ENCODE measurements at regions not wholly inside any gene's neighbourhood (a gene's known extent, or its start where the extent isn't known, plus 50 kb on each side); places are given as distances from the start of the nearest gene placed in this dataset.

DNA sequence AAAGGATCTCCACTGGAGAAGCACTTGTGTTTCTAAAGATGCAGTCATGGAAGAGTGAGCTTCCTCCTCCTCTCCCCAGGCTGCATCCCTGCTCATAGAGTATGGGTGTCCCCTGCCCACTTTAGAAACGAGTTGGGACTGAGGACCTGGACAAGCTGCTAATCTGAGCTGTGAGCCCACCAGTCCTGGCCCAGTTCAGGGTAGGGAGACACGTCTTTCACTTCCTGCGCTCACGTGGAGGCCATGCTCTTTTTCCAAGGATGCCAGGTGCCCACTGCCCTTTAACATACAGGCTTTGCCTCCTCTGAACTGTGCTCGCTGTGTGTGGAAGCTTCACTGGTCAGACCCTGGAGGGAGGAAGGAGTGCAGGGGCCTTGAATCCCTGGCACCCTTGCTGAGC lies 316.3 kb downstream of the UACA start:
- ChIA-PET CTCF (ENCODE audit: low intra/inter-chr PET ratio) (no interaction called here), POLR2A (interaction anchor here (1.2 to 2.2 kb wide), 2 partner anchors 9 to 20 kb away, joined by 4 to 7 read pairs; no protein-coding TSS in a partner anchor)
- no peaks in the 10 kb centered on the region for H4K20me1 ChIP-seq (replicated peaks; ENCODE audit: control insufficient read depth, insufficient read depth, low read length)
- H3K79me2 ChIP-seq (ENCODE audit: control insufficient read depth, insufficient read depth, low read length), result no peaks in the 10 kb centered on the region
- DNase-seq (ENCODE audit: extremely low read depth in 1 of 4, low spot score in 3 of 4), result no peak
- no peak overlapping the region for H3K4me3 ChIP-seq
- TF ChIP-seq CREBBP (IDR thresholded peaks at IDR 0.05; ENCODE audit: low read depth, low read length) (no peak), HDAC2 (IDR thresholded peaks at IDR 0.05) (no peak), ZC3H11A (IDR thresholded peaks at IDR 0.05; ENCODE audit: low read depth, low read length) (no peak), HOXB6 (CRISPR knock-in tag; IDR thresholded peaks at IDR 0.05; ENCODE audit: borderline replicate concordance) (no peak), ZNF584 (CRISPR knock-in tag; IDR thresholded peaks at IDR 0.05; ENCODE audit: low read depth) (no peak), PBX2 (CRISPR knock-in tag; IDR thresholded peaks at IDR 0.05; ENCODE audit: low read depth) (no peak), PBX2 (tag; conservative IDR thresholded peaks at IDR 0.05; ENCODE audit: low read depth) (no peak), FUS (optimal IDR thresholded peaks at IDR 0.05; ENCODE audit: low read depth, low read length) (no peak), FOXJ3 (CRISPR knock-in tag; IDR thresholded peaks at IDR 0.05) (no peak), ZNF143 (CRISPR knock-in tag; IDR thresholded peaks at IDR 0.05) (no peak), ZBTB49 (CRISPR knock-in tag; IDR thresholded peaks at IDR 0.05; ENCODE audit: borderline replicate concordance) (no peak)
- TF ChIP-seq, protein P1, sequence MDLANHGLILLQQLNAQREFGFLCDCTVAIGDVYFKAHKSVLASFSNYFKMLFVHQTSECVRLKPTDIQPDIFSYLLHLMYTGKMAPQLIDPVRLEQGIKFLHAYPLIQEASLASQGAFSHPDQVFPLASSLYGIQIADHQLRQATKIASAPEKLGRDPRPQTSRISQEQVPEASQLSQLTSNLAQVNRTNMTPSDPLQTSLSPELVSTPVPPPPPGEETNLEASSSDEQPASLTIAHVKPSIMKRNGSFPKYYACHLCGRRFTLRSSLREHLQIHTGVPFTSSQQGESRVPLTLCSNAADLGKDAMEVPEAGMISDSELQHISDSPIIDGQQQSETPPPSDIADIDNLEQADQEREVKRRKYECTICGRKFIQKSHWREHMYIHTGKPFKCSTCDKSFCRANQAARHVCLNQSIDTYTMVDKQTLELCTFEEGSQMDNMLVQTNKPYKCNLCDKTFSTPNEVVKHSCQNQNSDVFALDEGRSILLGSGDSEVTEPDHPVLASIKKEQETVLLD (IDR thresholded peaks at IDR 0.05), result no peak
- BruUV-seq (replicated peaks), result no TSS peak
- H3K9ac ChIP-seq (ENCODE audit: insufficient read depth in 1 of 2, low read depth in 2 of 2, low read length in 2 of 2), result peak overlapping the region; percentile 18 to 40; a peak in 2 of 4 replicates
- intact Hi-C loops (cut with micrococcal nuclease), result no loop called here
- peaks cover 26 to 41% of the 10 kb centered on the region in 2 experiments for H3K4me1 ChIP-seq (replicated peaks in 1 of 2; ENCODE audit: control insufficient read depth in 2 of 2, insufficient read depth in 2 of 2, low read length in 2 of 2)
- no peak for FAIRE-seq
- no peaks in the 10 kb centered on the region for H3K36me3 ChIP-seq (ENCODE audit: control insufficient read depth, insufficient read depth, low read length)
- H3K27me3 ChIP-seq (ENCODE audit: control insufficient read depth in 2 of 2, insufficient read depth in 2 of 2, low read length in 2 of 2), result no peaks in the 10 kb centered on the region
- WGBS (ENCODE audit: insufficient coverage, low coverage, missing lambda C conversion rate), result 47% methylated on average over 5 of the region's 5 CpGs
- H3K9me1 ChIP-seq (ENCODE audit: control insufficient read depth, insufficient read depth, low read length), result peaks cover 5% of the 10 kb centered on the region
- in situ Hi-C loops (cut with MboI), result no loop called here
- no peak overlapping the region; the same call in 1 of the 2 replicates for H3K4me2 ChIP-seq (ENCODE audit: insufficient read depth, low read length)
- no peak for ATAC-seq
- no peaks in the 10 kb centered on the region for H3K9me3 ChIP-seq (replicated peaks; ENCODE audit: control insufficient read depth, insufficient read depth, low read depth, low read length)
- H2AFZ ChIP-seq (ENCODE audit: low read depth, low read length), result no peak overlapping the region; the same call in 1 of the 2 replicates
- H3K27ac ChIP-seq (ENCODE audit: extremely low read depth, low read depth, low read length), result no peak overlapping the region; the same call in 2 of the 3 replicates
